Stimulated activated naive CD8-positive, alpha-beta T cell treated with anti-CD3 and anti-CD28 coated beads, Interleukin-15, Interleukin-2, amounts not matched to agents 100 U/mL and 50 U/mL, for 24 hours (primary cell): ENCODE measurements at regions not wholly inside any gene's neighbourhood (a gene's known extent, or its start where the extent isn't known, plus 50 kb on each side); places are given as distances from the start of the nearest gene placed in this dataset.

Experiments
- ATAC-seq: fragments of 150-1000 bp; cut with Tn5 transposase; one replicate; pipeline ENCODE4 v1.10.0; 2021
- DNase-seq: peaks from one replicate; pipeline ENCODE4 v3.0.0; 2021

DNA sequence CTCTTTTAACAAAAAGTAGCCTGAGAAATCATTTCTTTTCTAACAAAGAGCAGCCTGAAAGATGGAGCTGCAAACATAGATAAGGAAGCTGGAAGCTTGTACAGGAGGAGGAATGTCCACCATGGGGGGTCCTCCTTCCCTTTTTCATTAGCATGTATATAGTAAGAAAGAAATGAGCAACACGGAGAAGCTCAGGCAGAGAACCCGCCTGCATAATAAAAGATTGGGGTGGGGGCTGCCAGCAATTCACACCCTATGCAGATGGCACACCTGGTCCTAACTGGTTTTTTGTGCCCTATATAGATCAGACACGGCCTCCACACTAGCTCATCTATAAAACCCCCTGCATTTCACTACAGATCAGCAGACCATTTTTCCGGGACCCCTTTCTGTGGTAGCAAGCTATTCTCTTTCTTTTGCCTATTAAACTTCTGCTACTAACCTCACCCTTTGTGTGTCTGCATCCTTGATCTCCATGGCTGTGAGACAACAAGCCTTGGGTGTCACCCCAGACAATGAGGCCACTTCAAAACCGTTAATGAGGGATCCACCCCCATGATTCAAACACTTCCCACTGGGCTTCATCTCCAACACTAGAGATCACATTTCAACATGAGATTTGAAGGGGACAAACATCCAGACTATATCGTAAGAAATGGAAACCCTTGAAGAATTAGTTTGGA is 167.5 kb upstream of the FREM2 start:
- ATAC-seq (no peak), DNase-seq (no peak)

DNA sequence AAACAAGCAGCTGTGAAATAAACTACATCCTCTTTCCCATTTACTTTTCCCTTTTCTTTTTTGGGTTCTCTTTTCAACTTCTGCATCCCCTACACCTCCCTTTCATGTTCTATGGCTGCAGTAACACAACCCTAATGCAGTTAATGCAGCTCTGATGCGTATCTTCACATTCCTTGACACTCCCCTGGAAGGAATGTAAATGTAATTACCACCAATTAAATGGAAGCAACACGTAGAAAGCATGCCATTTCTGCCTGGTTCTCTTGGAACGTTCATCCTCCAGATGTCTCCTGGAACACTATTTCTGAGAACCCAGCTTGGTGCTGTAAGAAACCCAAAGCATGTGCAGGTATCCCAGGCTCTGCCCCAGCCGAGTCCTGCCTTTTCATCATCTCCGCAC is 166.8 kb upstream of the FREM2 start:
- no peak for ATAC-seq
- no peak for DNase-seq

DNA sequence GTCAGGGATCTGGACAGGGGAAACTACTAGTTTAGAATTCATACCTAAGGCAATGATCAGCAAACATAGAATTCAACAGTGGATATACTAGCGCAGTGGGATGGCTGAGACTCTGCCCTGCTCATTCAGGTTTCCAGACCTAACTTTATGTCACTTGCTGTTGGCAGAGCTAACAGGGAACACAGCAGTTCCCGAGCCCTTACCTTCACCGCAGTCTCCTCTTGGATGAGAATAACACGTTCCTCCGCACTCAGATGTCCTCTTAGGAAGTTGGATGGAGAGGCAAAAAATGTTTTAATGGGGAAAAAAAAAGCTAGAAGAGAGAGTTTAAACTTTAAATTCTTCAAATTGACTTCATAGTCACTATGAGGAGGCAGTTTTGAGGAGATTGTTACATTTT is 159.7 kb upstream of the FREM2 start:
- ATAC-seq (no peak), DNase-seq (no peak)

DNA sequence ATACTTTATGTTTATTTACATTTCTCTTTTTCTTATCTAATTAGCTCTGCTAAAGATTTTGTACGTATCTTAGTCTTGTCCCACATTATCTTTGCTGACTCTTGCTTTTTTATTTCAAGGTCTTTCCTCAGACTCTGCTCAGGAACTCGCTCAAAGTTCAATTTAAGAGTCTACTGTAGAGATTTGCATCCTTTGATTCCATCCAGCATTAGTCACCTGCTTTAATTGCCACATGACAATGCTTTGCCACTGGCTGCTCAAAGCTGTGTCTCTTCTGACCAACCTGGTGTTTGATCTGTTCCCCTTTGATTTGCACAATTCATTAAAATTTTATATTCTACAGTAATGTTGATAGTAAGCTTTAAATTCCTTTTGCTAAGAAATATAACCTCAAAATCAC is 157.9 kb upstream of the FREM2 start:
- ATAC-seq (no peak), DNase-seq (no peak)

DNA sequence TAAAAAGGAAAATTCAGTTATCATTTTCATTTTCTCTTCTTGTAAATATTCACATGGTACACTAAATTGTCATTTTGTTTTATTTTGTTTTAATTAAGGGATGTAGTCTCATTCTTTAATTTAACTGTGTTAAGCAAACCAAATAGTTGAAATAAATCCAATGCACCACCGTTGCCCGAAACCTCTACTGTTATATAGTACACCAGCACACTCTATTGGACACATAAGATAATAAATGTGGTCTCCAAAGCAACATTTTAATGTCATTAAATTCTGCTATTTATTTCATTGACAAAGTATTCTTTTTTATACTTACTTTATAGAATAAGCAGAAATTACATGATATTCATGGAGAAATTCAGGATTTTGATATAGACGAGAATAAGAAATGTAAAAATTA is 156.4 kb upstream of the FREM2 start:
- ATAC-seq, result no peak
- no peak for DNase-seq

DNA sequence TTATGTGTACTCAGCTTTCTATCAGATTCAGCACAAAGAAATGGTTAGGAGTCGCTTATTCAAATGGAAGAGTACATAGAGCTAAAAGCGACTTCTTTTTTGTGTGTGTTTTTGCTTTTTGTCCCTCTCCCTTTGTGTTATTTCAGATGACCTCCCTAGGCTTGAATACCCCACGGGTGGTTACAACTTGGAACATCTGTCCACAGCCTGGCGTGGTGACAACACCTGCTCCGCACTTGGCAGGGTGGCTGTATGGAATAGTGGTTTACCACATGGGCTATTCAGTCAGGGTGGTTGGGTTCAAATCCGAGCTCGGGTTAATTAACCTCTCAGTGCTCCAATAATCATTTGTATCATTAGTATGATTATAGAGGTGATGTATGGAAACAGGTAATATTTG is 151.6 kb upstream of the FREM2 start:
- no peak for DNase-seq
- ATAC-seq, result no peak

DNA sequence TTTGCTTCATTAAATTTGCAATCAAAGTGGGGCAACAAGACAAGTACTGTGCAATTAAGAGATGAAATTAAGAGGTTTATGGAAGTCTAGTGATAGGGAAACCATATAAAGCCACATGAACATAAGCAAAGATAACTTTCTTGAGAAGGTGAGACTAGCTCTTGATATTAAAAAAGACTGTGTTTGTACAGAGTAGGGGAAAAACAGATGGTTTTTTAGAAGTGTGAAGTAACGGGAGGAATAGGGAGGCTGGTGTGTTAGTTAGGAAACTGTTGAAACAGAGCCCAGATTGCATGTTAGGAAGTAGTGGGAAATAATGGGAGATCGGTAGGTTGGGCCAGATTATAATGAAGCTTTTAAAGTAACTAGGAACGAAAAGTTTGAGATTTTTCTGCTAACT is 149.8 kb upstream of the FREM2 start:
- no peak for ATAC-seq

DNA sequence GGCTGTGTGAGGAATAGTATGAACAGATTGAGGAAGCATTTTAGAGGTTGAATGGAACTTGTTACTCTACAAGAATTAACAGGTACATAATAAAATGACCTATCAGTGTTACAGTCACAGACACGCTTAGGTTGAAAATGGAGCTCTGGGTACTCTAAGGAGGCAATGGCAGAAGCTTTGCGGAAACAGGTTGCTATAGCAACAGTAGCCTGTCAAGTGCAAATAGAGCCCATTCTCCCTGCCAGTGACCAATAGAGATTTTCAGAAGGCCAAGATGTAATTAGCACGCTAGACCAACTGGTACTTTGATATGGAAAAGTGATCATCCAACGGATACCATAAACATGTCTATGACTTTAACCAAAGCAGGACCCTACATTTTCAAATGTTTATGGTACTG is 148.5 kb upstream of the FREM2 start:
- DNase-seq (no peak), ATAC-seq (no peak)

More for the DNA sequence above, 149.8 kb upstream of the FREM2 start:
- no peak for DNase-seq

DNA sequence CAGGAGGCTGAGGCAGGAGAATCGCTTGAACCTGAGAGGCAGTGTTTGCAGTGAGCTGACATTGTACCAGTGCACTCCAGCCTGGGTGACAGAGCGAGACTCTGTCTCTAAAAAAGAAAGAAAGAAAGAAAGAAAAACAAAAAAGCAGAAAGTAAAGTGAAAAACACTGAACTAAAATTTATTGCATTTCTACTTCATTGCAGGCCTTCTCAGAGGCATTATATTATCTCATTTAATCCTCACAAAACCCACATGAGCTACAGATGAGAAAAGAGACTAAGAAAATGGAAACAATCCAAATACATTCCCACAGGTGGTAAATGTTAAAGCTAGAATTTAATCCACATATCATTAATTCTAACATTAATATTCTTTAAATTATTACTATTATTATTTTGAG is 147.2 kb upstream of the FREM2 start:
- ATAC-seq (no peak), DNase-seq (no peak)

DNA sequence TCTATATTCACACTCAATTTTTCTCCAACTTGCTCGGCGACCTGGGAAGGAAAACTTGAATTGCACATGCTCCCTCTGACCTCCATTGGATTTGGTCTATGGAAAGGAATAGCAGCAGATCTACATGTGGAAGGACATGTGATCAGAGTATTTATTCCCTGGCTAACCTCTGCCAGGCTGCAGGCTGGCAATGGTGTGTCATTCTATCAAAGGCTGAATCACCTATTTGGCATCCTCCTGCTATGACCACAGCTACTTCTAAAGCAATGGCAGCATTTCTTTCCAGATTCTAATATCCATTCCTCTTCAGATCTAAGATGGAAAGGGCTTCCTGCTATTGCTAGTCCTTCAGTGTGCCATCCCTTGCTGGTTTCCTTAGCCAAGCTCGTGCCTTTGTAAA is 144.3 kb upstream of the FREM2 start:
- no peak for ATAC-seq

DNA sequence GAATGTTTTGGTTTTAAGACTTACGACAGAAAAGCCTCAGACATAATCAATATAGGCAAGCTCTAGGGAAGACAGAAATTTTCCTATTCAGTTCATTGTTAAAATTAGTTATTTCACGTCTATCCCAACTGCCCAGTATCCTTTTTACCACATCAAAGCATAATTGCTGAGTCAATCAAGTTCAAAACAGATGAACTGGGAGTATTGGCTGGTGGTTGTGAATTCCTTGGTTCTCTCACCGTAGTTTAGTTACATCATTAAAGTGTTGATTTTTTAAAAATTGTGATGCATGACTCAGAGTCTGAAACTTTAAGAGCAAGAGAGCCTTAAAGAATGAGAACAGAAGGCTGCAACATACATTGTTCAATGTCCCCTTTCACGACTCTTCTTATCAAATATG is 143.3 kb upstream of the FREM2 start:
- no peak for DNase-seq
- no peak for ATAC-seq

More for the DNA sequence above, 144.3 kb upstream of the FREM2 start:
- DNase-seq, result no peak

DNA sequence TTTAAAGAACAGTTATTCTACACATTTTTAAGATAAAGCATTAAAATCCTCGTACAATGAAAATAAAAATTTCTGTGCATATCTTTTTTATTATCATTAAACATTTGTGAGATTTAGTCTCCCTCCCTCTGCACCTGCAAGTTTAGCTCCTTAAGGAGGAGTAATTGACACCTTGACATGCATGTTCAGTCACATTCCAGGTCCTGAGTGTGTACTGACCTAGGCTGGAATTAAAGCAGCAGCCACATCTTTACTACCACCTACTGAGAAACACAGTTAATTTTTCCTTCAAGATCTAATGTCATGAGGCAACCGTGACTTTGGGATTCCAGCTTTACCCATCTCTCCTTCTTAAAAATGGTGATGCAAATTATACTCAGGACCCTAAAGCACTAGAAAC is 123.1 kb upstream of the FREM2 start:
- no peak for ATAC-seq
- DNase-seq, result no peak

DNA sequence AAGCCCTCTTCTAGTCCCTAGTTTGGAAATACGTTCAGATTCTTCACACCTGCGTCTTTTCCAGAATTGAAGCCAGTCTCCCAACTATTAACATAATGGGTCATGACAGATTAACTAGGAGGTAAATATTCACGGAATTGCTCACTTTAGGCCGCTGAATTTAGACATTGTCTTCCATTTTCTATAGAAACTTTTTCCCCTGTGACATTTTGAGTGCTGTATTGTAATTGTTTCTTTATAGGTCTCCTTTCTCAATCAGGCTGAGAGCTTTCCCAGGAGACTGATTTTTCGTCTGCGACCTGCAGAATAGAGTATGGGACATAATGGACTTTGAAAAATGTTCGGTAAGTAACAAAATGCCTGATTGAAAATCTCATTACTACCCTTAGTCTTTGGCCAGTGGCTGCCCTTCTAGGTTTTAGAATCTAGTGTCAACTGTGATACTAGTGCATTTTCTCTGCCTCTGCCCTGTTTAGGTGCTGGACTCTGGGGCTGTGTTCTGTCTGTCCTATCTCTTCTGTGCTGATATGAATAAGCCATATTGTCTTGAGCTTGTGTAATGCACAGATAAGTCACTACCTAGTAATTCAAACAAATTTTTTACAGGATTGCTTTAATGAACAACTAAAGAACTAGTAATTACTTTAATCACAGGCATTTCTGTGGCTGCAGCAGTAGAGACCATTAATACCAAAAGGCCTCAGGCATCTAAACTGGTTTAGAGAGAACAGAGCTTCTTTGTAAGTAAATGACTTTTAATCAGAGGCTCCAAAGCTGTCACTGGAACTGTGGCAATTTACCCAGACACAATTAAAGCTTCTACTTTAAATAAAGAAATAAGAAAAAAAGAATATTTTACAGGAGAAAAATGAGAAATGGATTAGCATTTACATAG is 122.4 kb upstream of the FREM2 start:
- DNase-seq, result no peak
- ATAC-seq, result no peak

DNA sequence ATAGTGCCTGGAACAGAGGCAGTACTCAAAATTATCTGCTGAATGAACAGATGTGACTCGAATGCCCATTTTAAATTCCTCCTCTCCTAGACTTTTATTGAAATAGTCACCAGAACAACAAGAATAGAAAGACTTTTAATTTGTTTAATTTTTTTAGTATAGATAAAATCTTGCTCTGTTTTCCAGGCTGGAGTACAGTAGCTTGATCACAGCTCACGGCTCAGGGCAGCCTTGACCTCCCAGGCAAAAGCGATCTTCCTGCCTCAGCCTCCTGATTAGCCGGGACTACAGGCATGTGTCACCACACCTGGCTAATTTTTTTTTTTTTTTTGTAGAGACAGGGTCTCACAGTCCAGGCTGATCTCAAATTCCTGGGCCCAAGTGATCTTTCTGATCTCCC is 120.9 kb upstream of the FREM2 start:
- ATAC-seq (no peak), DNase-seq (no peak)

DNA sequence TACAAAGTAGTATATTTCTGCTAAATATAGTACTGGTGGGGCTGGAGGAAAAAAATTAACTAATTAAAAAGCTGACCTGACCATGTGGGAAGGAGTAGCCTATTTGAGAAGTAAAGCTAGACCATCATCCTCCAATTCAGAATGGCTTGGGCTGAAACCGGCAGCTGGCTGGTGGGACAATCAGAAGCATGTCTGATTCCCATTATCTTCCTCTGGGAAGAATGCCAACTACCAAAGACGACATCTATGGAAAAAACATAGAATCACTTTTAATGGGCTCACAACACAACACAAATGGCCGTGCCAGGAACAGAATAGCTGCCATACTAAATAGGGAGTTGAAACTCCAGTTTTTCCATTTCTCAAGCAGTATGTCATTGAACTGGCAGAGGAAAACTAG is 120.4 kb upstream of the FREM2 start:
- ATAC-seq (no peak), DNase-seq (no peak)

DNA sequence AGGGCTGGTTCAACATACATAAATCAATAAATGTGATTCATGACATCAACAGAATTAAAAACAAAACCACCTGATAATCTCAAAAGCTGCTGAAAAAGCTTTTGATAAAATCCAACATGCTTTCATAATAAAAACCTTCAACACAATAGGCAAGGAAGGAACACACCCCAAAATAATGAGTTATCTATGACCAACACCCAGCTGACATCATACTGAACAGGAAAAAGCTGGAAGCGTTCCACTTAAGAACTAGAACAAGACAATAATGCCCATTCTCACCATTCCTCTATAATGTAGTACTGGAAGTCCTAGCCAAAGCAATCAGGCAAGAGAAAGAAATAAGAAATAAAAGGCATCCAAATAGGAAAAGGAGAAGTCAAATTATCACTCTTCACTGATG is 116.2 kb upstream of the FREM2 start:
- DNase-seq (no peak), ATAC-seq (no peak)

DNA sequence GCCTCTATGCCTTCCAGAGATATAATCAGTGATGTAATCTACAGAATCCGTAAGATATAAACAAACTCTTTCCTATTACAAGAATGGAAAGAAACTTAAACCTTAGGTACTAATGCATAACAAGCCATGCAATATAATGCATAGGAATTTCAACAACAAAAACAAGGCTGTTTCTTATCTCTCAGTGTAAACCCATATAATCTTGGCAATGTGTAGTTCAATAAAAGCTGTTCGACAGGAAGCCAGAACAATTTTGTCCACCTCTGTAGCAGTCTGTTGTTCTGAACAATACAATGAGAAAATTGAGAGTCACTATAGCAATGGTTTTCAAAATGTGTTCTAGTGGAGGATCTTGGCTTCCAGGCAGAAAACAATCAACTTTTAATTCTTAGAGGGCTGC is 111.5 kb upstream of the FREM2 start:
- DNase-seq, result no peak
- no peak for ATAC-seq

DNA sequence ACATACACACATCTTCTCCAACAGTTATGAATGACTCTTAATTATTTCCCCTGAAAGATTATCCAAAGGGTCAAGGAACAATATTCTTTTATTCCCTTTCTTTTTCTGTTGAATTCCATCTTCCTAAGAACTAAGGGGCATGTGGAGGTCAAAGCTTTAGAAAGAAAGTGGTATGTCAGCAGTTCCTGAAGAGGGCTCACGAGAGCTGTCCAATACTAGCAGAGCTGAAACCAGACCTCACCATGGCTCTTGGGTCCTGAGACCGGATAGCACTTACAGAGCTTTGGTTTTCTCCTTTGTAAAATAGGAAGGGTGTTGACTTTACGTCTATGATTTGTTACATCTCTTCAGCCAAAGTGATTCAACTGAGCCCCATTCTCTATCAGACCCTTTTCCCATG is 109.8 kb upstream of the FREM2 start:
- DNase-seq (no peak), ATAC-seq (no peak)

DNA sequence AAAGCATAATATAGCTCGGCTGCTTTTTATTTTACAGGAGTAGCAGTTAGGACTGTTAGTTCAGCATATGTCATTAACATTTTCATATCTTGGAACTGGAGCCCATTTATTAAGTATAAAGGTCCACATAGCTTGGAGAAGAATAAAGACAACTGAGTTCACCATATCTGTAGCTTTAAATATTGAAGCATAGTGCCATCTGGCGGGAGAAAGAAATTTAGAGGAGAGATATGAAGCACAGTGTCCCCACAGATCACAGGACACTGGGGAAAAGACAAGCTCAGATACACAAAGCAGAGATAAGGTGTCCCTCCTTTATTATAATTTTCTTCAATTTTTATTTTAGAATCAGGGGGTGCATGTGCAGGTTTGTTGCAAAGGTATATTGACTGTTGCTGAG is 104.7 kb upstream of the FREM2 start:
- ATAC-seq, result no peak
- DNase-seq, result no peak

DNA sequence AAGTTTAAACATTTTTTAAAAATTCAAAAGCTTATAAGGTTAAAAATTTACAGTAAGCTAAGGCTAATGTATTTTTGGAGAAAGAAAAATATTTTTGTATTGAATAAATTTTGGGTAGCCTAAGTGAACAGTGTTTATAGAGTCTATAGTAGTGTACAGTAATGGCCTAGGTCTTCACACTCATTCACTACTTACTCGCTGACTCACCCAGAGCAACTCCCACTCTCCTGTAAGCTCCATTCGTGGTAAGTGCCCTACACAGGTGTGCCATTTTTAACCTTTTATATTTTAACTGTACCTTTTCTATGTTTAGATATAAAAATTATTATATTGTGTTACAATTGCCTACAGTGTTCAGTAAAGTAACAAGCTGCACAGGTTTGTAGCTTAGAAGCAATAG is 96.6 kb upstream of the FREM2 start:
- ATAC-seq (no peak), DNase-seq (no peak)

DNA sequence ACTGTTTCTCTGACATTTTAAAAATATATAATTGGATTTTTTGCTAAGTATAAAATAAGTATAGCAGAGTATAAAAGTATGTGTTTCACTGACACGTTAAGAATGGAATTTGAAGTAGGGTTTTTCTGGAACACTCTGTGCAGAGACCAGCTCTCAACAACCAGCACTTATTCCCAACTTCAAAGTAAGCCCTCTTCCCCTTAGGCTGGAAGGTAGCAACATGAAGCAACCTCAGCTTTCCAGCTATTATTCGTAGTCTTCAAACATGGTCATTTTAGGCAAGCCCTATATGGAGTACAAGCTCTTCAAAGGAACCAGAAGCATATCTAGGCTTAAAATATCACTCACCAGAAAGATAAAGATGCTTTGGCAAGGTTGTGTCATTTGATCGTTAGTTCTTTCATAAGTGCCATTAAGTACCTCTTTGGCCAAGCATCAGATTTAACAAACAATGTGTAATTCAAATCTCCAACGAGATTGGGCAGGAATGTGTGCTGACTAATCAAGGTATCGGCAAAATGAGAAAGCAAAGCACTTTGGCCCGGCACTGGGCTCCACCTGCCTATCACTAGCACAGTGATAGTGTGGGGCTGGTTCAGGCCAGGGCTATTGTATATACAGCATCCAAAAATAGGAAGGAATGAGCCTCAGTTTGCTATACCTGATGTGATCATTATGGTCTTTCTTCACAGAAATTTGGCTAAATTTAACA is 95.9 kb upstream of the FREM2 start:
- no peak for DNase-seq
- ATAC-seq, result no peak

DNA sequence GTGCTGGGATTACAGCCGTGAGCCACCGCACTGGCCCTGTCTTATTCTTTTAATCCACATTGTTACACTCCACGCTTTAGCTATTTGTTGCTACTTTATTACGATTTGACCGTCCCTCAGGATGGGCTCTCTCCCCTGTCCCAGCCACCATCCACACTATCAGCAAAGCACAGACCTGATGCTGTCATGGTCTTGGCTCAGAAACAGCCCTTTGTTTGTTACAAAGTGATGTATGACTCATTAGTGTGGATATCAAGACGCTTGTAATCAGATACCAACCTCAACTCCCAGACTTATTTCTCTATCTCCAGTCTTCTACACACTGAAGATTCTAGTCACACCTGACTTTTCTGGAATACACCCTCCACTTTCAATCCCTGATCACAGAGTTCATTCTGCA is 84.6 kb upstream of the FREM2 start:
- no peak for DNase-seq

More for the DNA sequence above, 84.6 kb upstream of the FREM2 start:
- no peak for ATAC-seq
